Activated CD4-positive, alpha-beta T cell treated with anti-CD3 and anti-CD28 coated beads, Interleukin-2, amount 50 U/mL, for 24 hours (primary cell): ENCODE measurements at regions not wholly inside any gene's neighbourhood (a gene's known extent, or its start where the extent isn't known, plus 50 kb on each side); places are given as distances from the start of the nearest gene placed in this dataset.

Experiments used
- DNase-seq, 2 donors: peaks; one replicate each; pipeline ENCODE4 v3.0.0-alpha.2; 2020; ENCODE audit warnings: low read depth in 1 of 2, low spot score in 1 of 2

GRCh38 chr9:129245276-129245675, 67.2 kb upstream of the IER5L start:
- no peak for DNase-seq

GRCh38 chr9:129242971-129243561, 65.0 kb upstream of the IER5L start:
- DNase-seq, result no peak

- no peak for DNase-seq
Observed at GRCh38 chr9:129242191-129242941, 64.3 kb upstream of the IER5L start.

GRCh38 chr9:129241725-129242124, 63.7 kb upstream of the IER5L start:
- no peak for DNase-seq

- DNase-seq, result no peak
Observed at GRCh38 chr9:129240581-129241211, 62.6 kb upstream of the IER5L start.

- no peak for DNase-seq
Observed at GRCh38 chr9:129239946-129240490, 62.0 kb upstream of the IER5L start.

- no peak for DNase-seq
Observed at GRCh38 chr9:129237803-129238202, 59.7 kb upstream of the IER5L start.

GRCh38 chr9:129237164-129237611, 59.1 kb upstream of the IER5L start:
- peak; percentile 41 to 62 for DNase-seq

- DNase-seq, result no peak
Observed at GRCh38 chr9:129236441-129237145, 58.5 kb upstream of the IER5L start.

- DNase-seq, result peak in 1 of 2 donors; percentile 43
Observed at GRCh38 chr9:129235931-129236331, 57.9 kb upstream of the IER5L start.

- DNase-seq, result no peak
Observed at GRCh38 chr9:129235041-129235930, 57.2 kb upstream of the IER5L start.

- DNase-seq, result no peak
Observed at GRCh38 chr9:129234491-129234890, 56.4 kb upstream of the IER5L start.

- DNase-seq, result no peak
Observed at GRCh38 chr9:129232839-129233591, 55.0 kb upstream of the IER5L start.

- DNase-seq, result no peak
Observed at GRCh38 chr9:129231759-129232158, 53.7 kb upstream of the IER5L start.

GRCh38 chr9:129231022-129231739, 53.1 kb upstream of the IER5L start:
- DNase-seq, result no peak

GRCh38 chr9:129230302-129230701, 52.2 kb upstream of the IER5L start:
- no peak for DNase-seq
